Activated naive CD4-positive, alpha-beta T cell treated with anti-CD3 and anti-CD28 coated beads, Interleukin-2, amount 10 ng/mL, durations not matched to agents 7 days and 5 days (primary cell): ENCODE measurements at regions not wholly inside any gene's neighbourhood (a gene's known extent, or its start where the extent isn't known, plus 50 kb on each side); places are given as distances from the start of the nearest gene placed in this dataset.

Experiments
- CTCF ChIA-PET: fragments of 350-600 bp; sonication (Branson Sonifier 250); formaldehyde crosslinking; loops from one replicate; lab custom pipeline; 2021; ENCODE audit warnings: antibody characterized with exemption; lab: Charles Lee
- DNase-seq: peaks from one replicate; pipeline ENCODE4 v3.0.0-alpha.2; 2020
- H3K27ac Mint-ChIP-seq: one replicate; pipeline ENCODE4 v1.8.0; 2021; ENCODE audit warnings: mild to moderate bottlenecking, moderate library complexity, mixed read lengths
- H3K27me3 Mint-ChIP-seq: one replicate; pipeline ENCODE4 v1.8.0; 2021; ENCODE audit warnings: mild to moderate bottlenecking, mixed read lengths
- H3K36me3 Mint-ChIP-seq: one replicate; pipeline ENCODE4 v1.8.0; 2021; ENCODE audit warnings: mixed read lengths
- H3K4me1 Mint-ChIP-seq: one replicate; pipeline ENCODE4 v1.8.0; 2021; ENCODE audit warnings: mixed read lengths
- H3K4me3 Mint-ChIP-seq: one replicate; pipeline ENCODE4 v1.8.0; 2021; ENCODE audit warnings: mild to moderate bottlenecking, moderate library complexity, mixed read lengths
- H3K9me3 Mint-ChIP-seq: one replicate; pipeline ENCODE4 v1.8.0; 2021; ENCODE audit warnings: mixed read lengths

- Mint-ChIP-seq H3K9me3 (peaks cover 5% of the 10 kb centered on the region), H3K36me3 (no peaks in the 10 kb centered on the region), H3K4me1 (no peaks in the 10 kb centered on the region), H3K27ac (no peak overlapping the region), H3K27me3 (no peaks in the 10 kb centered on the region), H3K4me3 (no peak overlapping the region)
- DNase-seq = no peak
- CTCF ChIA-PET = no interaction called here
These were observed 983.7 kb upstream of the FLRT2 start for GRCh38 chr14:84546236-84546635.

DNA sequence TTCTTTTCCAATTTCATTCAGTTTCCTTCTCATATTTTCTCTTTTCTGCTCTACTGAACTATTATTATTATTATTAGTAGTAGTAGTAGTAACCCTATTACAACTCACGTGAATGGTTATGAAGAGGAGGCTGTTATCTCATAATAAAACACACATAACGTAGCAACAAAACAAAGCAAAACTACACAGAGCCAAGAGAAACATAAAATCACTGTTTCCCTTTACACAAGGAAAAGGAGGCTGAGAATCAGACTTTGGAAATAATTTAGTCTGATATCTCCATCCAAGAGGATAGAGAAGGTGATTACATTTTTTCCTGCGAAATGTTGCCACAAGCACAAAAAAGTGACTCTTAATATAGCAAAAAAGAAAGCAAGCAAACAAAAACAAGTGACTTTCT, 975.8 kb upstream of the FLRT2 start:
- CTCF ChIA-PET = no interaction called here
- H3K27me3 Mint-ChIP-seq = no peaks in the 10 kb centered on the region
- no peaks in the 10 kb centered on the region for H3K36me3 Mint-ChIP-seq
- peaks cover 6% of the 10 kb centered on the region for H3K9me3 Mint-ChIP-seq
- H3K4me1 Mint-ChIP-seq = no peaks in the 10 kb centered on the region
- no peak for DNase-seq
- H3K4me3 Mint-ChIP-seq = no peak overlapping the region
- no peak overlapping the region for H3K27ac Mint-ChIP-seq

DNA sequence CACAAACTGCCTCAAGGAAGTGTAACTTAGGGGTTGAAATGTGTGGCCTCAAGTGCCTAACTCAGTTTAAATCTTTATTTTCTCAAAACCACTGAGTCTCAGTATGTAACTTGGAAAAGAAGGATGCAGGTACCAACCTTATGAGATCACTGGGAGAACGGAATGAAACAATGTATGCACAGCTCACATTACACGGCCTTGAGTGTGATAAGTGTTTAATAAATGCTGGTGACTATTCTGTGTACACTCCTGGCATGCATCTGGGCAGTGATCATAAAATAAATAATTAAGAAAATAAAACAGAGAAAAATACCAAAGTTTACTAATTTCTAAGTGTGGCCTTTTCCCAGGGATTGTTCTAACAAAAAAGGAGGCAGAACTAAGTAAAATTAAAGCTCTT, 974.5 kb upstream of the FLRT2 start:
- Mint-ChIP-seq H3K4me3 (no peak overlapping the region), H3K4me1 (no peaks in the 10 kb centered on the region), H3K27ac (no peak overlapping the region), H3K9me3 (peaks cover 6% of the 10 kb centered on the region), H3K27me3 (no peaks in the 10 kb centered on the region), H3K36me3 (no peaks in the 10 kb centered on the region)
- no peak for DNase-seq
- CTCF ChIA-PET = no interaction called here

GRCh38 chr14:84566109-84566508, 963.8 kb upstream of the FLRT2 start:
- CTCF ChIA-PET = no interaction called here
- no peaks in the 10 kb centered on the region for H3K4me1 Mint-ChIP-seq
- peaks cover 11% of the 10 kb centered on the region for H3K9me3 Mint-ChIP-seq
- no peaks in the 10 kb centered on the region for H3K36me3 Mint-ChIP-seq
- H3K27me3 Mint-ChIP-seq = no peaks in the 10 kb centered on the region
- no peak for DNase-seq
- no peak overlapping the region for H3K27ac Mint-ChIP-seq
- no peak overlapping the region for H3K4me3 Mint-ChIP-seq

- CTCF ChIA-PET = no interaction called here
- no peaks in the 10 kb centered on the region for H3K36me3 Mint-ChIP-seq
- H3K27me3 Mint-ChIP-seq = no peaks in the 10 kb centered on the region
- no peak overlapping the region for H3K4me3 Mint-ChIP-seq
- H3K27ac Mint-ChIP-seq = no peak overlapping the region
- H3K9me3 Mint-ChIP-seq = peaks cover 2% of the 10 kb centered on the region
- no peak for DNase-seq
- no peaks in the 10 kb centered on the region for H3K4me1 Mint-ChIP-seq
These were observed 954.3 kb upstream of the FLRT2 start for GRCh38 chr14:84575681-84576080.

DNA sequence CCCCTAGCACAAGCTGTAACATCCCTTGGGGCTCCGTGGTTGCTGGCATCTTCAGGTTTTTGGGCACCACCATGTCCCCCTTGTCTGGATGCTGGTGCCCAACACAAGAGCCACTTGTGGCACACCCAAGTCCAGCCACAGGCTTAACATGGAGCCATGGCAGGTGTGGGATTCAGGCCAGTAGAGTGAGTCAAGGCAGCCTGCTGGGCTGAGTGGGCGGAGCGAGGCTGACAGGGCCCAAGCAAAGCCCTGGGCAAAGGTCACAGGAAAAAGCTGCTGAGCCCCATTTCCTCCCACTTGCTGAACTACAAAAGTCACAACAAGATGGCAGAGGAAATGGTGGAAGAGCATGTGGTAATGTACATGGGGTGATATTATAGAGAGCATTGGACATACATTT, 950.7 kb upstream of the FLRT2 start:
- no peaks in the 10 kb centered on the region for H3K9me3 Mint-ChIP-seq
- H3K4me3 Mint-ChIP-seq = no peak overlapping the region
- no peaks in the 10 kb centered on the region for H3K36me3 Mint-ChIP-seq
- DNase-seq = no peak
- CTCF ChIA-PET = no interaction called here
- H3K27me3 Mint-ChIP-seq = no peaks in the 10 kb centered on the region
- H3K4me1 Mint-ChIP-seq = no peaks in the 10 kb centered on the region
- no peak overlapping the region for H3K27ac Mint-ChIP-seq

GRCh38 chr14:84581041-84581440, 948.9 kb upstream of the FLRT2 start:
- Mint-ChIP-seq H3K9me3 (no peaks in the 10 kb centered on the region), H3K4me1 (no peaks in the 10 kb centered on the region), H3K4me3 (no peak overlapping the region)

GRCh38 chr14:84584511-84584910, 945.4 kb upstream of the FLRT2 start:
- CTCF ChIA-PET = no interaction called here
- Mint-ChIP-seq H3K27ac (no peak overlapping the region), H3K9me3 (no peaks in the 10 kb centered on the region), H3K27me3 (no peaks in the 10 kb centered on the region), H3K36me3 (no peaks in the 10 kb centered on the region), H3K4me3 (no peak overlapping the region), H3K4me1 (no peaks in the 10 kb centered on the region)
- DNase-seq = no peak

More at GRCh38 chr14:84581041-84581440, 948.9 kb upstream of the FLRT2 start:
- no peak overlapping the region for H3K27ac Mint-ChIP-seq
- no peak for DNase-seq
- no peaks in the 10 kb centered on the region for H3K27me3 Mint-ChIP-seq
- CTCF ChIA-PET = no interaction called here
- H3K36me3 Mint-ChIP-seq = no peaks in the 10 kb centered on the region

GRCh38 chr14:84591827-84592445, 938.0 kb upstream of the FLRT2 start:
- H3K27me3 Mint-ChIP-seq = no peaks in the 10 kb centered on the region
- no peak overlapping the region for H3K4me3 Mint-ChIP-seq
- no peaks in the 10 kb centered on the region for H3K36me3 Mint-ChIP-seq
- H3K27ac Mint-ChIP-seq = no peak overlapping the region
- H3K9me3 Mint-ChIP-seq = no peaks in the 10 kb centered on the region
- CTCF ChIA-PET = interaction anchor here (0.6 kb wide), 1 partner anchor 293 kb away, joined by 5 read pairs; no protein-coding TSS in a partner anchor
- DNase-seq = no peak
- H3K4me1 Mint-ChIP-seq = no peaks in the 10 kb centered on the region

- H3K9me3 Mint-ChIP-seq = no peaks in the 10 kb centered on the region
- H3K4me1 Mint-ChIP-seq = no peaks in the 10 kb centered on the region
- no peak for DNase-seq
- CTCF ChIA-PET = no interaction called here
- H3K4me3 Mint-ChIP-seq = no peak overlapping the region
- no peaks in the 10 kb centered on the region for H3K27me3 Mint-ChIP-seq
- no peaks in the 10 kb centered on the region for H3K36me3 Mint-ChIP-seq
- no peak overlapping the region for H3K27ac Mint-ChIP-seq
These were observed 937.2 kb upstream of the FLRT2 start for GRCh38 chr14:84592770-84593169.

DNA sequence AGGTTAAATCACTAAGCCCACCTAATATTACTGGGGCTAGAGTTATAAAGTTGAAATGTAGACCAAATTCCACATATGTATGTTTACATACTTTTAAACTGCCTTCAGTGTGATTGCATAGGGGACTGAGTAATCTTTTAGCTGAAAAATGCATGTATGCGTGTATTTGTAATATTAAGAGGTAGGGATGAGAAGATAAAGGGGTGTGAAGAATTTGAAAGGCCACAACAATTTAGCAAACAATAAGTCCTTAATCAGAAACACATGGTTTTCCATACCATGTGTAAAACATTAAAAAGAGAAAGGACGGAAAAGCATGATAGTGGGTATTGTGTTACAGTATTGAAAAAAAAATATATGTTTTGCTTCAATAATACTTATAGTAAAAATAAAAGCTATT, 919.9 kb upstream of the FLRT2 start:
- no peaks in the 10 kb centered on the region for H3K4me1 Mint-ChIP-seq
- no peak for DNase-seq
- no peak overlapping the region for H3K4me3 Mint-ChIP-seq
- H3K9me3 Mint-ChIP-seq = peaks cover 8% of the 10 kb centered on the region
- no peak overlapping the region for H3K27ac Mint-ChIP-seq
- H3K27me3 Mint-ChIP-seq = no peaks in the 10 kb centered on the region
- no peaks in the 10 kb centered on the region for H3K36me3 Mint-ChIP-seq
- CTCF ChIA-PET = no interaction called here

DNA sequence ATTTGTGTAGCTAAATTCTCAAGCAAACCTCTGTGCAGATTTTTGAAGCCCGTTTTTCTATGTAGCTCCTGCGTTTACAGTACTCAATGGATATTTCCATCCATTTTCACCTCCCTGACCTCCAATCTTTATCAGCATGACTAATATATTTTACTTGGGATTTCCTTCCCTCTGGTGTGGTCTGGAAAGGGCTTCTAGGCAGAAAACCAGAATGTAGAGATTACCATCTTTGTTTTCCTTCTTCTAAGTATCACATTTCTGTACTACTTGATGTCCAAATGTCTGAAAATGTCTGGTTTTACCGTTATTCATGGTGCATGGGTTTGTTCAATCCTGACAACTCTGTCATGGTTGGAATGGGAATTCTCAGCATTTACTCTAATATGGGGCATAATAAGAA, 907.6 kb upstream of the FLRT2 start:
- Mint-ChIP-seq H3K9me3 (no peaks in the 10 kb centered on the region), H3K4me1 (no peaks in the 10 kb centered on the region), H3K4me3 (no peak overlapping the region), H3K27me3 (no peaks in the 10 kb centered on the region), H3K36me3 (no peaks in the 10 kb centered on the region), H3K27ac (no peak overlapping the region)
- no peak for DNase-seq
- CTCF ChIA-PET = no interaction called here

DNA sequence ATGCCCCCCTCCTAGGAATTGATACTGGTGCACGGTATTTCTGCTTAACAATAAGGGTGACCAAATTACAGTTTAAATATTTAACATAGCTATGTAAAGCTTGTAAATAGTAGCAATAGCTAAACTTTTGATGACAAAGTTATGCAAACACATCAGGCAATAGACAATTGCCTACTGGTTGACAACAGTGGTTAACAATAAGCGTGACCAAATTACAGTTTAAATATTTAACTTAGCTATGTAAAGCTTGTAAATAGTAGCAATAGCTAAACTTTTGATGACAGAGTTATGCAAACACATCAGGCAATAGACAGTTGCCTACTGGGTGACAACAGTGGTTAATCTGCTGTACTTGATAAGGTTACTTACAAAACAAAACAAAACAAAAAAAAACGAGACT, 886.5 kb upstream of the FLRT2 start:
- Mint-ChIP-seq H3K36me3 (no peaks in the 10 kb centered on the region), H3K9me3 (peaks cover 7% of the 10 kb centered on the region), H3K4me3 (no peak overlapping the region), H3K4me1 (no peaks in the 10 kb centered on the region), H3K27me3 (no peaks in the 10 kb centered on the region), H3K27ac (no peak overlapping the region)
- no peak for DNase-seq
- CTCF ChIA-PET = no interaction called here

DNA sequence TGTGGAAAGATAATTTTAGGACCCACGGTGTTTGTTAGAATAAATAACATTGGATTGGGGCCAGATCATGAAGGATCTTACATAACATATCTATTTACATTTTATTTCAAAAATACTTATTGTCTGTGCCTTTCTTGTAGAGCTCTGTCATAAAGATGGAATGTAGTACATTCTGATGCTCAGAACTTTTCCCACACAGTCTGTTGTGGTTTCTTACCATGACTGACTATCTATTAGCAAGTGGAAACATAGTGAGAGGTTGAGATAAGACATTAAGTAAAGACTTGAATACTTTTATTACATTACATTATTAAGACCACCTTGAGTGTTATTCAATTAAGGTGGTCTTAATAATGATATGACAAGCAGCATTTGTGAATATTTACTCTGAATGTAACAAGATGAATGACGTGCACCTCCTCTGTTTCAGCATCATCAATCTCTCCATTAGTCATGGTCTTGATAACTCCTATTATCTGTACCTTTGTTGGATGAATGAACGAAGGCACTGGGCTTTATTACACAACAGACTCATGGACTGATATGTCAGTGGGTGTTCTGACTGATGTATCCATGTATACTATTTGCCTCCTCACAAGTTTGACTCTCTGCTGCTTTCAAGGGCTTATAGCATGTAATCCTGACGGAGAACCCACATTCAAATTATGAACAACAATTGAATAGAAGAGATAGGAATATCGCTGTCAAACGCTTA, 883.0 kb upstream of the FLRT2 start:
- DNase-seq = no peak
- Mint-ChIP-seq H3K4me3 (no peak overlapping the region), H3K27me3 (no peaks in the 10 kb centered on the region), H3K4me1 (no peaks in the 10 kb centered on the region), H3K36me3 (no peaks in the 10 kb centered on the region), H3K9me3 (peaks cover 2% of the 10 kb centered on the region), H3K27ac (no peak overlapping the region)
- CTCF ChIA-PET = no interaction called here

GRCh38 chr14:84655014-84655413, 874.9 kb upstream of the FLRT2 start:
- Mint-ChIP-seq H3K4me3 (no peak overlapping the region), H3K27ac (no peak overlapping the region), H3K36me3 (no peaks in the 10 kb centered on the region), H3K9me3 (peaks cover 17% of the 10 kb centered on the region), H3K27me3 (no peaks in the 10 kb centered on the region), H3K4me1 (no peaks in the 10 kb centered on the region)
- CTCF ChIA-PET = no interaction called here
- no peak for DNase-seq
